SKM-1 treated with dmso at 0.1 percent for 144 hours (cell line): ENCODE measurements at regions not wholly inside any gene's neighbourhood (a gene's known extent, or its start where the extent isn't known, plus 50 kb on each side); places are given as distances from the start of the nearest gene placed in this dataset.

Experiments
- DNase-seq: peaks from one replicate; lab custom pipeline; 2025; ENCODE audit not compliant: unreplicated experiment; lab: John Stamatoyannopoulos, UW

GRCh38 chr12:127445581-127446139 lies 821.3 kb upstream of the TMEM132C start:
- no peak for DNase-seq

GRCh38 chr12:127448906-127449305 lies 818.1 kb upstream of the TMEM132C start:
- no peak for DNase-seq

- DNase-seq = no peak
Observed at GRCh38 chr12:127450826-127451225, 816.1 kb upstream of the TMEM132C start.

- no peak for DNase-seq
Observed at GRCh38 chr12:127455347-127456265, 811.4 kb upstream of the TMEM132C start.

GRCh38 chr12:127457726-127458125 lies 809.2 kb upstream of the TMEM132C start:
- no peak for DNase-seq

GRCh38 chr12:127459166-127459565 lies 807.8 kb upstream of the TMEM132C start:
- DNase-seq = no peak

GRCh38 chr12:127459687-127460086 lies 807.3 kb upstream of the TMEM132C start:
- DNase-seq = no peak

- no peak for DNase-seq
Observed at GRCh38 chr12:127463237-127463636, 803.7 kb upstream of the TMEM132C start.

- no peak for DNase-seq
Observed at GRCh38 chr12:127469331-127469730, 797.6 kb upstream of the TMEM132C start.

- DNase-seq = no peak
Observed at GRCh38 chr12:127473766-127474165, 793.2 kb upstream of the TMEM132C start.

GRCh38 chr12:127479256-127479655 lies 787.7 kb upstream of the TMEM132C start:
- no peak for DNase-seq

GRCh38 chr12:127480775-127481314 lies 786.1 kb upstream of the TMEM132C start:
- no peak for DNase-seq

GRCh38 chr12:127482950-127483349 lies 784.0 kb upstream of the TMEM132C start:
- DNase-seq = no peak

GRCh38 chr12:127485528-127485927 lies 781.4 kb upstream of the TMEM132C start:
- DNase-seq = no peak

- no peak for DNase-seq
Observed at GRCh38 chr12:127487031-127487430, 779.9 kb upstream of the TMEM132C start.

GRCh38 chr12:127489061-127489460 lies 777.9 kb upstream of the TMEM132C start:
- DNase-seq = no peak

GRCh38 chr12:127494961-127495915 lies 771.7 kb upstream of the TMEM132C start:
- no peak for DNase-seq

- DNase-seq = no peak
Observed at GRCh38 chr12:127496255-127496654, 770.7 kb upstream of the TMEM132C start.

- no peak for DNase-seq
Observed at GRCh38 chr12:127500512-127501035, 766.4 kb upstream of the TMEM132C start.

GRCh38 chr12:127501916-127502315 lies 765.1 kb upstream of the TMEM132C start:
- DNase-seq = no peak

GRCh38 chr12:127503246-127503645 lies 763.7 kb upstream of the TMEM132C start:
- no peak for DNase-seq
